Ammon's horn (tissue), 1 donor: ENCODE measurements at regions not wholly inside any gene's neighbourhood (a gene's known extent, or its start where the extent isn't known, plus 50 kb on each side); places are given as distances from the start of the nearest gene placed in this dataset.

Source experiments
- DNase-seq: peaks from one replicate; pipeline ENCODE4 v3.0.0-alpha.2; 2016; ENCODE audit warnings: low spot score

- no peak for DNase-seq
Observed at GRCh38 chr7:145269418-145270161, 433.7 kb upstream of the TPK1 start.

DNA sequence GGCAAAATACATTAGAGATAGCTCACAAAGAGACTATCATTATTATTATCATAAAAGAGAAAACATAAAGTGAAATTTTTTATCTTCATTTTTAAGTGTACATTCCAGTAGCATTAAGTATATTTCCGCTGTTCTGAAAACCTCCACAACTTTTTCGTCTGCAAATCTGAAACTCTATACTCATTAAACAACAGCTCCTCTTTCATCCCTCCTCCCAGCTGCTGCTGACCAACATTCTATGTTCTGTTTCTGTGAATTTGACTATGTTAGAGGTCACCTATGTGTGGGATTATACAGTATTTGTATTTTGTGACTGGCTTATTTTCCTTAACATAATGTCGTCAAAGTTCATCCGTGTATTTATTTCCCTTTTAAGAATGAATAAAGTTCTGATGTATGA lies 429.3 kb upstream of the TPK1 start:
- DNase-seq, result no peak

DNA sequence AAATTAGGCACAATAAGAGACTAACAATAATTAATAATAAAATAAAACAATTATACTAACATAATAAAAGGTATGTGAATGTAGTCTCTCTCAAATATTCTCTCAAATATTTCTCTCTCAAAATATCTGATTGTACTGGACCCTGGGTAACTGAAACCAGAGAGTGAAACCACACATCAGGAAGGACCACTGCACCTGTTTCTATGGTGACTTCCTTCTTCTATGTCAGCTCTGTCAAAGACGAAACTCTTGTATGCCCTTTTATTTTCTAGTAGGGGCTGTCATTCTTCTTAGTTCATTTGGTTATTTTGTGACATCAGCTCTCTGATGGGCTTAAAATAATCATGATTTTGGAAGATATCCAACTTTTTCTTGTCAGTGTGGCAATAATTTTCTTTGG lies 428.0 kb upstream of the TPK1 start:
- DNase-seq, result no peak

- DNase-seq, result no peak
Observed at GRCh38 chr7:145252031-145252430, 416.2 kb upstream of the TPK1 start.

DNA sequence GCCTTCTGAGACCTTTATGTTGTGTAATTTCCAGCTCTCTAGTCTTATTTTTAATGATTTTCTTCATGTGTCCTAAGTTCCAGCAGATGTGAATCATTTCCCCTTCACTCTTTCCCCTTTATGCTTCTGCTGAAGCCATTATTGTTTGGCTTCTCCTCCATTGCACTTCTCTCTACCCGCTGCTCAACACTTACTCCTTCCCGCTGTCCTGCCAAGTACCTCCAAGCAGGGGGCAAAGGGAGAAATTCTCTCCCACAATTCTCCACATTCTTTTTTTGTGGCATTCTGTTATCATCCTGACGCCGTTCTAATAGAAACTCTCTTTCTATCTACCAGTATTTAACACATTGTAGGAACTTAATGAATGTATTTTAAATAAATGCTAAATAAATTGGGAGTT lies 388.9 kb upstream of the TPK1 start:
- no peak for DNase-seq

GRCh38 chr7:145219461-145219860 lies 383.6 kb upstream of the TPK1 start:
- no peak for DNase-seq

DNA sequence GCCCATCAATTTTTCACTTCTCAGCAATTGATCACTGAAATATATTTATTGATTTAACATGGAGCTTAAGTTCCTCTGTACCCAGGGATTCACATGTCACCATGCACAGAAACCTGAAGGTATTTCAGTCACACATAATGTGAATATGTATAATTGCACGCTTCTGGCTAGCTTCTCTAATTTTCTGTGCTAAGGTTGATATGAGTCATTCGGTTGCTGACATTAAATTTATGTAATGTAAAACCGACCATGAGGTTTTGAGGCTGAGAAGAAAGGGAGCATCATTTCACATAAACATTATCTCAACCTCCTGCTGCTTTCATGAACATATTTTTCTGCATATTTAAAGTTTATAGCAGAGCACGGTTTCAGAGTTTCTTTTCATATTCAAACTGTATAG lies 381.0 kb upstream of the TPK1 start:
- DNase-seq, result no peak

DNA sequence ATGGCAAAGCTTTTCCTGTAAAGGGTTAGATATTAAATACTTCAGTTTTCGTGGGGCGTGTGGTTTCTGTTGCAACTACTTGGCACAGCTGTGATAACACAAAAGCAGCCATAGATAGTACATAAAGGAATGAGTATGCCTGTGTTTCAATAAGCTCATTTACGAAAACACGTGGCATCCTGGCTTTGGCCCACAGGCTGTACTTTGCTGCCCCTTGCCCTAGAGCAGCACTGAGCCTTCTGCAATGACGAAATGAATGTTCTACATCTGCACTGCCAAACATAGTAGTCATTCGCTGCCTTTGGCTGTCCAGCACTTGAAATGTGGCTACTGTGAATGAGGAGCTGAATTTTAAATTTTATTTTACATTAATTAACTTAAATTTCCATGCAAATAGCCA lies 376.2 kb upstream of the TPK1 start:
- peak; percentile 83 for DNase-seq

DNA sequence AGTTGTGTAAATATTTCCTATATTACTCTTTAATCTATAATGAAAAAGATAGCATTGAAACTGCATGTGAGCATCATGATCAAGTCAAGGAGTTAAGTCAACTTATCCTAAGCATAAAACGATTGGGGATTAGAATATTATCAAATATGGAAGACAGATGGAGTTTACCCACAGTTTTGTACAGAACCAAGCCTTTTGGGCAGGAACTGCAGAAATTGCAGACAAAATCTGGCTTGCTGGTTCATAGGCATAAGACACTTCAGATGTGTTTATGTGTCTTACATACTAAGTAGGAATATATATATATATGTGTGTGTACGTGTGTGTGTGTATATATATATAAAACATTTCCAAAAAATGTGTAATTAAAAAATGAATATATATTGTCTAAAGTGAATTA lies 375.4 kb upstream of the TPK1 start:
- no peak for DNase-seq

- no peak for DNase-seq
Observed at GRCh38 chr7:145193951-145194350, 358.1 kb upstream of the TPK1 start.

DNA sequence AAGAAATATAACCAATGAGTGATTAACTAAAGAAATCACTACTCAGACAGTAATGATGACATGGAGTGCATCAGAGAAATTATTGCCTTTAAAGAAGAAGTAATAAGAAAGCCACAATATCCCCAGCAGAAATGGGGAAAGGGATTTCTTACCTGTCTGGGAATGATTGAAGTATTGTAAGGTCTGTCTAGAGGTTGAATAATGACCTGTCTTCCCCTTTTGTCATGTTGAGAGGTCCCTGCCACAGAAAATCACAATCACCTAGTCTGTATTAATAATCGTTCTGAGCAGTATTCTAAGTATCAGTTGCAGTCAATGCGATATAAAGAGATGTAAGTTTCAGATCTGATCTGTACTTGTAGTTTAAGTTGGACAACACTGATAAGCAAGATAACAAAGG lies 349.1 kb upstream of the TPK1 start:
- DNase-seq, result no peak

GRCh38 chr7:145183069-145183468 lies 347.2 kb upstream of the TPK1 start:
- DNase-seq, result no peak

GRCh38 chr7:145175366-145175765 lies 339.5 kb upstream of the TPK1 start:
- DNase-seq, result no peak

DNA sequence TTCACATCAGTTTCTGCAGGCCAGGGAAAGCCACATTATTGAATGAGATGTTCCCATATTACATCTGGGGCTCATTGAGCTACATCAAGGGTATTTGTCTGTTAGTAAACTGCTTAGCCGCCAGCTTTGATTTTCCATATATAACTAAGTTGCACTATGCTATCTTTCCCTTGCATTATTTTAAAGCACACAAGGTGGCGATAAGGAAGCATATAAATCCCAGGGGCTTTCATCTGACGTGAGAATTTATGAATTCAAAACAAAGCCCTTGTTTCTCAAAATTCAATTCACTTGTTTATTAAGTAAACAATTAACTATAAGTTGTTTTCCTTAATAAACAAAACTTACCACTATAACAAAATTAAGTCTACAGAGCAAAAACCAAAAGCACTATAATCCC lies 334.1 kb upstream of the TPK1 start:
- no peak for DNase-seq

DNA sequence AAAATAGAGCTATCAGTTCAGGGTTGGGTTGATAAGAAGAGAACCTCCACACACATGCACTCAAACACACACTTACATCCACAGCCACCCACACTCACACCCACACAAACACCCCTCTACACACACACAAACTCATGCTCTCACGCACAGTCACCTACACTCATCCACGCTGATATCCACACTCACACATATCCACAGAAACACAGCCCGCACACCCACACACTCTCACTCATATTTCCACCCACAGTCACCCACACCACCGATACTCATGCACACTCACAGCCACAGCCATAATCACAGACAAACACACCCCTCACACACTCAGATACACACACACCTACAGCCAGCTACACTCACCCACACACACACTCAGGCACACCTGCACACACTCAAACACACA lies 333.0 kb upstream of the TPK1 start:
- no peak for DNase-seq

GRCh38 chr7:145168427-145168826 lies 332.6 kb upstream of the TPK1 start:
- DNase-seq, result no peak

GRCh38 chr7:145156834-145157233 lies 321.0 kb upstream of the TPK1 start:
- no peak for DNase-seq

DNA sequence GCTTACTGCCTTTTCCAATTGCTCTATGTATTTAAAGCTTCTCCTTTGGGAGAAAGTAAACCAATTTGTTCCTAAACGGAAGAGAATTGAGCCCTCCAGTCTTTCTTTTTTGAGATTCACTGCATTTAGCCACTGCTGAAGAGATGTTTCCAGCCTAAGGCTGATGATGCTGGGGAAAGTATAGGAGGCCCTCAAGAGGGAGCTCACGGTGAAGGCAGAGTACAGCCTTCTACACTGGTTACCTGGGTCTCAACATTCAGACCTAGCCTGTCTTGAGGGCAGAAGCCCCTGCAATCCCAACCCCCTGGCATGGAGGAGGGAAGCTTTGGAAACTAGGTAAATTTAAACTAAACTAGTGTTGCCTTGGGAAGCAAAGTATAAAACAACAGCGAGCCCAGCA lies 316.7 kb upstream of the TPK1 start:
- no peak for DNase-seq

GRCh38 chr7:145151676-145152075 lies 315.8 kb upstream of the TPK1 start:
- DNase-seq, result no peak

DNA sequence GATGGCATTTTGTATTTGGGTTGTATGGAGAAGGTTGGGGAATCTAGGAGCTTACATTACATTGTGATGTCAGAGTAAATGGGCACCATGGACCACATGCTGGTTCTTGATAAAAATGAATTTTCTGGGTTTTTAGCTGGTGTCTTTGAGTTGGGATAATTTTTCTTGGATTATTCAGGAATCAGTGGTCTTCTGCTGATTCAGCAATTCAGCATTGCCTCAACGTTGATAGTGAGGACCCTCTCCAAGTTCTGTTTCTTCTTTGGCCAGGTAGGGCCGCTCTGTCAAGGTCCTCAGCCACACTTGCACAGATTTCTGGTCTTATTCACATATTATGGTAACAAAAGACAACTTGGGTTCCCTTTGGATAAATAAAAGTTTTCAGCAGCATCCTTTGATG lies 312.0 kb upstream of the TPK1 start:
- DNase-seq, result no peak

DNA sequence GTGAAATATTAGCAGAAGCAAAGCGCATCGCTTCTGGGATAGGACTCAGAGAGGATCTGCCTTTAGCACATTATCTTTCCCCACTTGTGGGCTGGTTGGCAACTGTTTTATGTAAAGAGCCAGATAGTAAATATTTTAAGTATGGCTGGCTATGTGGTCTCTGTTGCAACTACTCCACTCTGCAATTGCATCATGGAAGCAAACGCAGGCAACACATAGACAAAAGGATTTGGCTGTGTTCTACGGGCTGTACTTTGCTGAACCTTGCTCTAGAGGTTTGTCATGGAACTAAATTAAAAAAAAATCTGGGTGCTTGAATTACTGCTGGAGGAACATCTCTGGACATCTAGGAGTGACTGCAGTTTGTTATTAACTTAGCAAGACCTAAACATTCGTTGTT lies 307.8 kb upstream of the TPK1 start:
- no peak for DNase-seq

GRCh38 chr7:145134377-145134776 lies 298.5 kb upstream of the TPK1 start:
- no peak for DNase-seq

DNA sequence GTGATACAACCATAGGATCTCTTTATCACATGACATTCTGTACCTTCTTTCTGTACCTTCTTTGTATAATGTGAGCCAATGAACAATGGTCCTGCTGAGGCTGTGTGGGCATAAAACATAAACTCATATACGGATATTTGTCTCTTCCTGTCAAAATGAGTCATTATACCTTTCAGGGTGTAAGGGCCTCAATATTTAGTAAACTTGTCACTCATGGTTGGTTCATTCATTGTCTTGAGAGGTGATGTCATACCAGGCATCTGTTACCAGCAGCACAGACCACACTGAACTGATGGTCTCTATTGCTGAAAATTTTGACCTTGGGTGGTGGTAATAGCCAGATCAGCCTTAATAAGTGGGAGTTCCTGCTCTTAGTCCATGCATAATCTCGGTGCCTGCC lies 287.6 kb upstream of the TPK1 start:
- no peak for DNase-seq

DNA sequence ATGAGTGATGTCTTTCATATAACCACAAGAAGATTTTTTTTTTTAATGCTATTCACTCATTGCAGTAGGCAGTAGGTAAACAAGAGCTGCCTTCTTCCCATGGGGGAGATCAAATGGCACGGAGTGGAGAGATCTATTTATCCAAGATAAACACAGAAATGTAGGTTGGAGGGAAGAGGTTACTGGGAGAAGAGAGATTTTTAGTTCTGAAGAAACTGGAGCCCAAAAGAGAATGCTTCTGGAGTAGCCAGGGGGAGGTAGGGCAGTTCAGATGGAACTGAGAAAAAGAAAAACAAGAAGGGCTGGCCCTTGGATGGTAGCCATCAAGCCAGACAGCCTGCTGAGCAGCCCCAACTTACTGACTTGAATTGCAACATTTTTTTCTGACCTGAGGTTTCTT lies 270.1 kb upstream of the TPK1 start:
- no peak for DNase-seq

DNA sequence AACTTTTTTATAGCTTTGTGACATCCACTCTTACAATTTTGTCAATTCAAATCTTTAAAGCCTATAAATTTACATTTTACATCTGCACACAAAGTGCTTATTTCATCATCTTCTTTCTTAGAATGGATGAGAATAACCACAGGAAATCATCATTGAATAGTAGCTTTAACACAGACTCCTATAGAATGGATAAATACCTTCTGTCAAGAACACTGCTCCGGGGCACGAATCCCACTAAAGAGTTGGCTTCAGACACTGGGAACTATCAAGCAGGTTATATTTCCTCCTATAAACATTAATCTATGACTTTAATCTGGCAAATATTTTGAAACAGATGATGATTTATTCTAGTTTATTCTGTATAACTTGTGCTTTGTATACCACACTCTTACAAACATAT lies 269.7 kb upstream of the TPK1 start:
- no peak for DNase-seq
